Astrocyte (in vitro differentiated cells and primary cell): ENCODE measurements at regions not wholly inside any gene's neighbourhood (a gene's known extent, or its start where the extent isn't known, plus 50 kb on each side); places are given as distances from the start of the nearest gene placed in this dataset.

ENCODE experiments used
- DNase-seq: peaks from one replicate; pipeline ENCODE4 v3.0.0-alpha.2; 2010; ENCODE audit warnings: low read depth
- FAIRE-seq: peaks from 2 replicates; lab custom pipeline; 2011; peaks lifted over from hg19 to GRCh38; lab: Jason Lieb, UNC
- H2AFZ ChIP-seq: 2 replicates; pipeline ENCODE4 v1.6.0; 2012; ENCODE audit warnings: low read depth, low read length, inconsistent platforms
- H3K27ac ChIP-seq: 2 replicates; pipeline ENCODE4 v1.5.1; 2011; ENCODE audit warnings: low read depth, low read length, inconsistent platforms
- H3K27me3 ChIP-seq: 2 replicates; pipeline ENCODE4 v1.6.0; 2011; ENCODE audit warnings: low read length, inconsistent platforms; ENCODE audit not compliant: insufficient read depth
- H3K36me3 ChIP-seq: 2 replicates; pipeline ENCODE4 v1.5.1; 2011; ENCODE audit warnings: low read length, inconsistent platforms; ENCODE audit not compliant: insufficient read depth
- H3K4me1 ChIP-seq: 2 replicates; pipeline ENCODE4 v1.5.1; 2011; ENCODE audit warnings: low read length, inconsistent platforms; ENCODE audit not compliant: insufficient read depth
- H3K4me2 ChIP-seq: 2 replicates; pipeline ENCODE4 v1.6.0; 2012; ENCODE audit warnings: low read length, inconsistent platforms
- H3K4me3 ChIP-seq: 2 replicates; pipeline ENCODE4 v1.5.1; 2011; ENCODE audit warnings: low read depth, mild to moderate bottlenecking, low read length, inconsistent platforms; ENCODE audit not compliant: insufficient read depth
- H3K79me2 ChIP-seq: 2 replicates; pipeline ENCODE4 v1.6.0; 2012; ENCODE audit warnings: mild to moderate bottlenecking, low read length, inconsistent platforms; ENCODE audit not compliant: insufficient read depth
- H3K9ac ChIP-seq: 2 replicates; pipeline ENCODE4 v1.6.0; 2012; ENCODE audit warnings: mild to moderate bottlenecking, low read length, inconsistent platforms
- H3K9me3 ChIP-seq: 2 replicates; pipeline ENCODE4 v1.5.1; 2012; ENCODE audit warnings: low read depth, mild to moderate bottlenecking, low read length, inconsistent platforms; ENCODE audit not compliant: insufficient read depth
- H4K20me1 ChIP-seq: 2 replicates; pipeline ENCODE4 v1.6.0; 2012; ENCODE audit warnings: low read length, inconsistent platforms; ENCODE audit not compliant: insufficient read depth
- H3K27ac Mint-ChIP-seq: one replicate; pipeline ENCODE4 v1.8.0; 2021; ENCODE audit warnings: mild to moderate bottlenecking, mixed read lengths; ENCODE audit not compliant: unreplicated experiment
- H3K27me3 Mint-ChIP-seq: one replicate; pipeline ENCODE4 v1.8.0; 2021; ENCODE audit warnings: low read depth, mixed read lengths; ENCODE audit not compliant: unreplicated experiment
- H3K36me3 Mint-ChIP-seq: one replicate; pipeline ENCODE4 v1.8.0; 2021; ENCODE audit warnings: low read depth, mixed read lengths; ENCODE audit not compliant: unreplicated experiment
- H3K4me1 Mint-ChIP-seq: one replicate; pipeline ENCODE4 v1.8.0; 2021; ENCODE audit warnings: low read depth, mixed read lengths; ENCODE audit not compliant: unreplicated experiment
- H3K4me3 Mint-ChIP-seq: one replicate; pipeline ENCODE4 v1.8.0; 2021; ENCODE audit warnings: mild to moderate bottlenecking, moderate library complexity, mixed read lengths; ENCODE audit not compliant: unreplicated experiment
- H3K9me3 Mint-ChIP-seq: one replicate; pipeline ENCODE4 v1.8.0; 2021; ENCODE audit warnings: mild to moderate bottlenecking, mixed read lengths; ENCODE audit not compliant: unreplicated experiment
- EZH2 ChIP-seq: IDR thresholded peaks from 2 replicates; pipeline ENCODE4 v1.6.1; 2012; ENCODE audit warnings: mild to moderate bottlenecking, low read length, inconsistent platforms; ENCODE audit not compliant: insufficient read depth
- TF ChIP-seq, protein P1 (sequence below): IDR thresholded peaks from 2 replicates; pipeline ENCODE4 v1.5.1; 2011; ENCODE audit warnings: low read depth, mild to moderate bottlenecking, inconsistent platforms, low read length, moderate library complexity; ENCODE audit not compliant: insufficient read depth

DNA sequence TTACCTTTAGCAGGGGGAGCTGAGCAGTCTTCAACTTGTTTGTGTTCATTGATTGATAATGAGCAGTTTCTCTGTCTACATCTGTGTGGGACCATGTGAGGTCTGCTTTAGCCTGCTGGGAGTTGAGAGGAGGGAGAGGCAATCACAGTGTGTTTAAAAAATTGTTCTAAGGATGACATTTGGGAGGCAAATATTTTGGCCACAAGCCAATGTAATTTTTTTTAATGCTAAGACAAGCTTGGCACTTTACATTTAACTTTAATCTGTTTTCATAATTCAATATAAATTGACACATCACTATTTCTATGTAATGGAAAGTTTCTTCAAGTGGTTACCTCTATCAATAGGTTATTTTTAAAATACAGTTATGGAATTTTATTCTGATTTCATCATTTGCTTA is 55.9 kb upstream of the SEMA3A start:
- Histone ChIP-seq H3K4me3 (no peak overlapping the region), H3K27me3 (no peaks in the 10 kb centered on the region), H4K20me1 (no peaks in the 10 kb centered on the region), H3K36me3 (no peaks in the 10 kb centered on the region), H3K79me2 (no peaks in the 10 kb centered on the region), H3K4me1 (peaks cover 20% of the 10 kb centered on the region), H3K9ac (no peak overlapping the region), H3K4me2 (no peak overlapping the region), H2AFZ (no peak overlapping the region), H3K27ac (no peak overlapping the region), H3K9me3 (no peaks in the 10 kb centered on the region)
- DNase-seq (no peak), FAIRE-seq (no peak)
- TF ChIP-seq, protein P1, sequence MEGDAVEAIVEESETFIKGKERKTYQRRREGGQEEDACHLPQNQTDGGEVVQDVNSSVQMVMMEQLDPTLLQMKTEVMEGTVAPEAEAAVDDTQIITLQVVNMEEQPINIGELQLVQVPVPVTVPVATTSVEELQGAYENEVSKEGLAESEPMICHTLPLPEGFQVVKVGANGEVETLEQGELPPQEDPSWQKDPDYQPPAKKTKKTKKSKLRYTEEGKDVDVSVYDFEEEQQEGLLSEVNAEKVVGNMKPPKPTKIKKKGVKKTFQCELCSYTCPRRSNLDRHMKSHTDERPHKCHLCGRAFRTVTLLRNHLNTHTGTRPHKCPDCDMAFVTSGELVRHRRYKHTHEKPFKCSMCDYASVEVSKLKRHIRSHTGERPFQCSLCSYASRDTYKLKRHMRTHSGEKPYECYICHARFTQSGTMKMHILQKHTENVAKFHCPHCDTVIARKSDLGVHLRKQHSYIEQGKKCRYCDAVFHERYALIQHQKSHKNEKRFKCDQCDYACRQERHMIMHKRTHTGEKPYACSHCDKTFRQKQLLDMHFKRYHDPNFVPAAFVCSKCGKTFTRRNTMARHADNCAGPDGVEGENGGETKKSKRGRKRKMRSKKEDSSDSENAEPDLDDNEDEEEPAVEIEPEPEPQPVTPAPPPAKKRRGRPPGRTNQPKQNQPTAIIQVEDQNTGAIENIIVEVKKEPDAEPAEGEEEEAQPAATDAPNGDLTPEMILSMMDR = no peak
- TF ChIP-seq EZH2 = no peak
- H3K4me1 Mint-ChIP-seq = peaks cover 19% of the 10 kb centered on the region
- no peaks in the 10 kb centered on the region for H3K27me3 Mint-ChIP-seq
- no peaks in the 10 kb centered on the region for H3K9me3 Mint-ChIP-seq
- no peak overlapping the region for H3K4me3 Mint-ChIP-seq
- H3K27ac Mint-ChIP-seq = no peak overlapping the region
- H3K36me3 Mint-ChIP-seq = no peaks in the 10 kb centered on the region

- peaks cover 18% of the 10 kb centered on the region for H3K4me1 Mint-ChIP-seq
- Histone ChIP-seq H3K4me3 (no peak overlapping the region), H3K9me3 (no peaks in the 10 kb centered on the region), H3K36me3 (no peaks in the 10 kb centered on the region), H3K4me1 (peaks cover 20% of the 10 kb centered on the region), H3K27me3 (no peaks in the 10 kb centered on the region), H3K4me2 (no peak overlapping the region), H4K20me1 (no peaks in the 10 kb centered on the region), H3K79me2 (no peaks in the 10 kb centered on the region), H3K9ac (no peak overlapping the region), H3K27ac (no peak overlapping the region), H2AFZ (no peak overlapping the region)
- H3K4me3 Mint-ChIP-seq = no peak overlapping the region
- TF ChIP-seq EZH2 = no peak
- TF ChIP-seq, protein P1 = no peak
- peaks cover 5% of the 10 kb centered on the region for H3K9me3 Mint-ChIP-seq
- peaks cover 2% of the 10 kb centered on the region for H3K36me3 Mint-ChIP-seq
- no peak overlapping the region for H3K27ac Mint-ChIP-seq
- no peak for FAIRE-seq
- H3K27me3 Mint-ChIP-seq = no peaks in the 10 kb centered on the region
- DNase-seq = no peak
Measured at GRCh38 chr7:84249656-84250055, 55.1 kb upstream of the SEMA3A start.

DNA sequence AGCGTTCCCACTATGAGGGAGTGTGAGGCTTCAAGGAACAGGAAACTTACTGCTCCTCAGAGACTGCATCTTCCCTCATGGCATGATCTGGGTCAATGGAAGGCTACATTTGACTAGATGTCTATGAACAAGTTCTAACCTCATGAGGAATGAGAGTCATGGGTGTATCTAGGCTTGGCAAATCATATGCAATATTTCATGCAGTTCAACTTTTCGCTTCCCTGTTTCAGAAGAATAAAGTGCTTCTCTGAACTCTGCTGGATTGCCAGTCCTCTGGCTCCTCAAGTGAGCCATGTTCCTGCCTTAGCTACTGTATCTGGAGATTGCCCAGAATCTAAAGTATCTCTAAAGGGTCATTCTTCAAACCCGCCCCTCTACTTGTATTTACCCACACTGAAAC is 54.3 kb upstream of the SEMA3A start:
- no peaks in the 10 kb centered on the region for H3K27me3 ChIP-seq

More for the DNA sequence above, 54.3 kb upstream of the SEMA3A start:
- H3K9me3 Mint-ChIP-seq = peaks cover 6% of the 10 kb centered on the region
- Histone ChIP-seq H3K36me3 (no peaks in the 10 kb centered on the region), H3K9me3 (no peaks in the 10 kb centered on the region), H3K4me1 (peaks cover 20% of the 10 kb centered on the region), H3K79me2 (no peaks in the 10 kb centered on the region), H3K27ac (no peak overlapping the region), H3K4me3 (no peak overlapping the region), H3K9ac (no peak overlapping the region), H2AFZ (no peak overlapping the region), H3K4me2 (no peak overlapping the region), H4K20me1 (no peaks in the 10 kb centered on the region)
- DNase-seq = no peak
- peaks cover 2% of the 10 kb centered on the region for H3K36me3 Mint-ChIP-seq
- H3K27me3 Mint-ChIP-seq = no peaks in the 10 kb centered on the region
- H3K4me1 Mint-ChIP-seq = peaks cover 18% of the 10 kb centered on the region
- H3K27ac Mint-ChIP-seq = no peak overlapping the region
- TF ChIP-seq, protein P1 = no peak
- TF ChIP-seq EZH2 = no peak
- H3K4me3 Mint-ChIP-seq = no peak overlapping the region
- FAIRE-seq = no peak
